Neural progenitor cell (in vitro differentiated cells): ENCODE measurements at regions not wholly inside any gene's neighbourhood (a gene's known extent, or its start where the extent isn't known, plus 50 kb on each side); places are given as distances from the start of the nearest gene placed in this dataset.

Experiments used
- DNase-seq: peaks from one replicate; pipeline ENCODE4 v3.0.0-alpha.2; 2016; ENCODE audit warnings: low spot score
- H2AFZ ChIP-seq: fragments of 200-600 bp; sonication (generic); replicated peaks from 2 replicates; pipeline ENCODE4 v1.6.1; 2016; ENCODE audit warnings: antibody characterized with exemption
- H3F3A ChIP-seq: fragments of 200-600 bp; sonication (generic); 2 replicates; pipeline ENCODE4 v1.6.1; 2016; ENCODE audit warnings: antibody characterized with exemption, low read depth
- H3K27ac ChIP-seq: fragments of 200-600 bp; sonication (generic); 2 replicates; pipeline ENCODE4 v1.5.1; 2016; ENCODE audit warnings: mild to moderate bottlenecking
- H3K27me3 ChIP-seq: fragments of 200-600 bp; sonication (generic); 2 replicates; pipeline ENCODE4 v1.6.1; 2016; ENCODE audit warnings: mild to moderate bottlenecking, moderate library complexity
- H3K36me3 ChIP-seq: fragments of 200-600 bp; sonication (generic); 2 replicates; pipeline ENCODE4 v1.5.1; 2016
- H3K4me1 ChIP-seq: fragments of 200-600 bp; sonication (generic); 2 replicates; pipeline ENCODE4 v1.6.1; 2016; ENCODE audit warnings: mixed run types
- H3K4me2 ChIP-seq: fragments of 200-600 bp; sonication (generic); 2 replicates; pipeline ENCODE4 v1.6.1; 2016
- H3K4me3 ChIP-seq: fragments of 200-600 bp; sonication (generic); 2 replicates; pipeline ENCODE4 v1.5.1; 2016
- H3K79me2 ChIP-seq: fragments of 200-600 bp; sonication (generic); 2 replicates; pipeline ENCODE4 v1.6.1; 2016; ENCODE audit warnings: low read depth
- H3K9ac ChIP-seq: fragments of 200-600 bp; sonication (generic); 2 replicates; pipeline ENCODE4 v1.6.1; 2016
- H3K9me3 ChIP-seq: fragments of 200-600 bp; sonication (generic); 2 replicates; pipeline ENCODE4 v1.5.1; 2016; ENCODE audit warnings: low read depth
- H4K20me1 ChIP-seq: fragments of 200-600 bp; sonication (generic); 2 replicates; pipeline ENCODE4 v1.6.1; 2016; ENCODE audit warnings: low read depth
- H3K27ac Mint-ChIP-seq: 3 replicates; pipeline ENCODE4 v1.8.0; 2021; ENCODE audit warnings: mixed read lengths
- H3K27me3 Mint-ChIP-seq: 2 replicates; pipeline ENCODE4 v1.8.0; 2022; ENCODE audit warnings: low read depth, mild to moderate bottlenecking, inconsistent platforms, moderate library complexity, mixed read lengths; ENCODE audit not compliant: insufficient read depth
- H3K36me3 Mint-ChIP-seq: 3 replicates; pipeline ENCODE4 v1.8.0; 2021; ENCODE audit warnings: mixed read lengths
- H3K4me1 Mint-ChIP-seq: 3 replicates; pipeline ENCODE4 v1.8.0; 2021; ENCODE audit warnings: mixed read lengths
- H3K4me3 Mint-ChIP-seq: 3 replicates; pipeline ENCODE4 v1.8.0; 2021; ENCODE audit warnings: mild to moderate bottlenecking, moderate library complexity, mixed read lengths
- H3K9me3 Mint-ChIP-seq: 3 replicates; pipeline ENCODE4 v1.8.0; 2020; ENCODE audit warnings: mixed read lengths
- CTCF ChIP-seq: fragments of 200-600 bp; sonication (generic); IDR thresholded peaks from 2 replicates; pipeline ENCODE4 v1.5.1; 2017; ENCODE audit warnings: antibody characterized with exemption, mild to moderate bottlenecking
- EZH2 ChIP-seq: fragments of 200-600 bp; sonication (generic); IDR thresholded peaks from 2 replicates; pipeline ENCODE4 v1.6.1; 2017; ENCODE audit warnings: antibody characterized with exemption, mild to moderate bottlenecking, moderate library complexity
- EZH2phosphoT487 ChIP-seq: fragments of 200-600 bp; sonication (generic); IDR thresholded peaks from 2 replicates; pipeline ENCODE4 v1.6.1; 2017; ENCODE audit warnings: antibody characterized with exemption

DNA sequence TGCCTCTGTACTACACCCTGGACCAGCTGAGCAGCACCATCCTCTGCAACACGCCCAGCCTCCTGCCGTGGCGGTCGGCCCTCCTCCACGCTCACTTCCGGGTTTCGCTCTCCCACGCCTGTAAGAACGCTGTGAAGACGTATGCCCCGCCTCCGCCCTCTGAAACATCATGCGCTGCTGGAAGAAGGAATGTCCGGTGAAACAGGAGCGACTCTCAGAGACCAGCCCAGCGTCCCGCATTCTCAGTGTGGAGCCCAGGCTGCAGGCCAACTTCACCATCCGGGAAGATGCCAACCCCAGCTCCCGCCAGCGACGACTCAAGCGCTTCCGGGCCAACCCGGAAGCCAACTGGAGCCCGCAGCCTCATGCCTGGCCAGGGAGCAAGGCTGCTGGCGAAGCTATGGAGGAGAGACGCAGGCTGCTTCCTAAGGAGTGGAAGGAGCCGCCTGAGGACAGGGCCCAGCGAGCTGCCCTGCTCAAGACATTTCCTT lies 186.1 kb upstream of the SLITRK2 start:
- H3K4me1 Mint-ChIP-seq = no peaks in the 10 kb centered on the region
- no peaks in the 10 kb centered on the region for H4K20me1 ChIP-seq
- no peaks in the 10 kb centered on the region for H3F3A ChIP-seq
- H3K27ac ChIP-seq = no peak overlapping the region
- H3K36me3 ChIP-seq = no peaks in the 10 kb centered on the region
- no peaks in the 10 kb centered on the region for H3K27me3 ChIP-seq
- TF ChIP-seq EZH2 (no peak), EZH2phosphoT487 (no peak)
- no peak overlapping the region for H3K4me2 ChIP-seq
- no peak overlapping the region for H3K4me3 Mint-ChIP-seq
- no peak overlapping the region for H2AFZ ChIP-seq
- no peaks in the 10 kb centered on the region for H3K79me2 ChIP-seq
- H3K27me3 Mint-ChIP-seq = peaks cover 3% of the 10 kb centered on the region
- H3K36me3 Mint-ChIP-seq = no peaks in the 10 kb centered on the region
- H3K4me3 ChIP-seq = no peak overlapping the region
- DNase-seq = no peak
- H3K27ac Mint-ChIP-seq = no peak overlapping the region
- no peaks in the 10 kb centered on the region for H3K4me1 ChIP-seq
- H3K9ac ChIP-seq = no peak overlapping the region
- H3K9me3 Mint-ChIP-seq = peaks cover 21% of the 10 kb centered on the region
- H3K9me3 ChIP-seq = no peaks in the 10 kb centered on the region

- Histone ChIP-seq H3K4me2 (no peak overlapping the region), H3K4me3 (no peak overlapping the region), H3K9ac (no peak overlapping the region), H2AFZ (no peak overlapping the region), H3K27ac (no peak overlapping the region), H3K9me3 (no peaks in the 10 kb centered on the region), H3K79me2 (no peaks in the 10 kb centered on the region), H3K36me3 (no peaks in the 10 kb centered on the region), H3K27me3 (no peaks in the 10 kb centered on the region), H3K4me1 (no peaks in the 10 kb centered on the region), H4K20me1 (no peaks in the 10 kb centered on the region), H3F3A (no peaks in the 10 kb centered on the region)
- H3K4me3 Mint-ChIP-seq = no peak overlapping the region
- no peaks in the 10 kb centered on the region for H3K4me1 Mint-ChIP-seq
- no peak for DNase-seq
- TF ChIP-seq CTCF (no peak), EZH2 (no peak), EZH2phosphoT487 (no peak)
- no peak overlapping the region for H3K27ac Mint-ChIP-seq
- H3K27me3 Mint-ChIP-seq = no peaks in the 10 kb centered on the region
- H3K9me3 Mint-ChIP-seq = no peaks in the 10 kb centered on the region
- H3K36me3 Mint-ChIP-seq = no peaks in the 10 kb centered on the region
Measured at GRCh38 chrX:145654486-145654885, 163.1 kb upstream of the SLITRK2 start.

DNA sequence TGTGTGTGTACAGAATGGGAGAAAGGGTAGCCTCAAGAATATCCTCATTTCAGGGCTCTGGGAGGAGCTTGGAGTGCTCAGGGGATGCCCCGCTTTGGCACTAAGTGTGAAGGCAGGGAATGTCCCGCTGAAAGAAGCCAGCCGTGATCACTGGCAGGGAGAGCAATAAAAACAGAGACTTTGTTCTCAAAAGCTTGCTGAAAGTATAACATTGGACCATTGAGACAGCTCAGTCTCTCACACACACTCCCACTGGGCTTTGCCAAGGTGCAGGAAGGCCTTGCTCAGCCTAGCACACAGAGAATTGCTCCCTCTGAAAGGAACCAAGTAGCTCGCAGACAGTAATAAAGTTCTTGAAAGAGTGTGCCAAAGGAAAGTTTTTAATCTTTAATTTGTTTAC lies 143.8 kb upstream of the SLITRK2 start:
- Histone ChIP-seq H3K79me2 (no peaks in the 10 kb centered on the region), H3K27ac (no peak overlapping the region), H3K27me3 (no peaks in the 10 kb centered on the region), H2AFZ (no peak overlapping the region), H4K20me1 (no peaks in the 10 kb centered on the region), H3K4me3 (no peak overlapping the region), H3K9me3 (no peaks in the 10 kb centered on the region), H3K4me2 (no peak overlapping the region), H3K4me1 (no peaks in the 10 kb centered on the region), H3K36me3 (no peaks in the 10 kb centered on the region), H3F3A (no peaks in the 10 kb centered on the region), H3K9ac (no peak overlapping the region)
- peaks cover 2% of the 10 kb centered on the region for H3K9me3 Mint-ChIP-seq
- H3K27me3 Mint-ChIP-seq = no peaks in the 10 kb centered on the region
- H3K27ac Mint-ChIP-seq = no peak overlapping the region
- H3K4me1 Mint-ChIP-seq = no peaks in the 10 kb centered on the region
- DNase-seq = no peak
- no peak for TF ChIP-seq EZH2
- TF ChIP-seq EZH2phosphoT487 = no peak
- TF ChIP-seq CTCF = no peak
- no peaks in the 10 kb centered on the region for H3K36me3 Mint-ChIP-seq
- no peak overlapping the region for H3K4me3 Mint-ChIP-seq

DNA sequence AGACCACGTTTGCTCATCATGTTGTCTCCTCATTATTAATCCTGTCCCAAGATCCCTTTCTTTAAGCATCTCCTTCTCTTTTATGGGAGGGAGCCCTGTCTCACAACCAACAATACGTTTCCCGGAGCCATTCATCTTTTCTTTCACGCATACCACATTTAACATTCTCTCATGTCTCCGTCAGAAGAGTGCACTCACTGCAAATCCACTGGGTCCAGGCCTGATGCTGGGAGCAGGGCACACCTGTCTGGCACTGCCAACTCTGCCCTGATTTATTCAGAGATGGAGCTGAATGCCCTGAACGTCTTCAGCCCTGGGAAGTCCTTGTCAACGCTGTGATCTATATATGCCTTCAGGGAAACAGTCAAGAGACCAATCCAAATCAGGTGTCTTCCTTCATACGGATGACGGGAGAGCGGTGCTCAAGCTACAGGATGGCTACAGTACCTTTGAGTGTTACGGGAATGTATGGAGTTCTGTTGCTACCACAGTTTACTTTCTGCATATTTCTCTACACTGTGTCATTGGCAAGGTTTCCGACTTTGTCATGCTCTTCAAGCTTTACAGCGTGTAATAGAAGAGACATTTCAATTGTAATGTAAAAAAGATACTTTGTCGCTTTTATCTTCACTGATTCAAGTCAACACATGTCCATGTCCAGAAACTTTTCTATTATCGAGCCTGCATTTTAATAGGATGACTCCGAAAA lies 140.4 kb upstream of the SLITRK2 start:
- H3K9ac ChIP-seq = no peak overlapping the region
- H3K36me3 Mint-ChIP-seq = no peaks in the 10 kb centered on the region
- H3K4me2 ChIP-seq = no peak overlapping the region
- no peak overlapping the region for H3K4me3 ChIP-seq
- H3K27ac ChIP-seq = no peak overlapping the region
- H3K9me3 Mint-ChIP-seq = peaks cover 2% of the 10 kb centered on the region
- H3K4me1 Mint-ChIP-seq = no peaks in the 10 kb centered on the region
- no peaks in the 10 kb centered on the region for H4K20me1 ChIP-seq
- no peak overlapping the region for H3K4me3 Mint-ChIP-seq
- no peaks in the 10 kb centered on the region for H3K9me3 ChIP-seq
- TF ChIP-seq CTCF (no peak), EZH2 (no peak), EZH2phosphoT487 (no peak)
- no peaks in the 10 kb centered on the region for H3K36me3 ChIP-seq
- H3K79me2 ChIP-seq = no peaks in the 10 kb centered on the region
- DNase-seq = no peak
- no peaks in the 10 kb centered on the region for H3K27me3 ChIP-seq
- H3K4me1 ChIP-seq = no peaks in the 10 kb centered on the region
- H2AFZ ChIP-seq = no peak overlapping the region
- no peaks in the 10 kb centered on the region for H3K27me3 Mint-ChIP-seq
- no peak overlapping the region for H3K27ac Mint-ChIP-seq
- no peaks in the 10 kb centered on the region for H3F3A ChIP-seq
